Upper lobe of right lung (tissue), 1 donor: ENCODE measurements at regions not wholly inside any gene's neighbourhood (a gene's known extent, or its start where the extent isn't known, plus 50 kb on each side); places are given as distances from the start of the nearest gene placed in this dataset.

Experiments
- ATAC-seq: fragments of 200-7000 bp; cut with Tn5 transposase; one replicate; pipeline ENCODE4 v1.9.1; 2020; ENCODE audit warnings: mild to moderate bottlenecking, moderate library complexity
- DNase-seq: peaks from one replicate; pipeline ENCODE4 v3.0.0-alpha.2; 2020
- H3K27ac ChIP-seq: fragments of 200-600 bp; one replicate; pipeline ENCODE4 v1.8.0; 2022
- H3K27me3 ChIP-seq: fragments of 200-600 bp; one replicate; pipeline ENCODE4 v1.8.0; 2022; ENCODE audit warnings: mild to moderate bottlenecking
- H3K36me3 ChIP-seq: fragments of 200-600 bp; one replicate; pipeline ENCODE4 v1.8.0; 2022
- H3K4me1 ChIP-seq: fragments of 200-600 bp; one replicate; pipeline ENCODE4 v1.8.0; 2022
- H3K4me3 ChIP-seq: fragments of 200-600 bp; one replicate; pipeline ENCODE4 v1.8.0; 2022; ENCODE audit warnings: mild to moderate bottlenecking
- H3K9me3 ChIP-seq: fragments of 200-600 bp; one replicate; pipeline ENCODE4 v1.8.0; 2022
- CTCF ChIP-seq: fragments of 200-600 bp; IDR thresholded peaks from one replicate; pipeline ENCODE4 v1.8.0; 2022; ENCODE audit warnings: antibody characterized with exemption
- intact Hi-C: fragments of 100-400 bp; cut with DNase I; formaldehyde crosslinking; loops from one replicate; pipeline ENCODE4 v1.11.0; 2022
- donor health status: DM: no; HTN: yes; CAD: no; lungs with severe emphysema.

- H3K27me3 ChIP-seq: no peaks in the 10 kb centered on the region
- ATAC-seq (no peak), DNase-seq (no peak)
- H3K4me1 ChIP-seq: no peaks in the 10 kb centered on the region
- TF ChIP-seq CTCF: no peak
- no peaks in the 10 kb centered on the region for H3K9me3 ChIP-seq
- intact Hi-C loops: no loop called here
- no peak overlapping the region for H3K27ac ChIP-seq
- no peaks in the 10 kb centered on the region for H3K36me3 ChIP-seq
- H3K4me3 ChIP-seq: no peak overlapping the region
Measured at GRCh38 chr14:86088156-86088555, 558.2 kb downstream of the FLRT2 start.

GRCh38 chr14:86087377-86087776 lies 557.4 kb downstream of the FLRT2 start:
- no peak overlapping the region for H3K4me3 ChIP-seq
- intact Hi-C loops: no loop called here
- ATAC-seq: no peak
- no peak for DNase-seq
- H3K36me3 ChIP-seq: no peaks in the 10 kb centered on the region
- H3K9me3 ChIP-seq: no peaks in the 10 kb centered on the region
- no peak overlapping the region for H3K27ac ChIP-seq
- no peak for TF ChIP-seq CTCF
- no peaks in the 10 kb centered on the region for H3K4me1 ChIP-seq
- H3K27me3 ChIP-seq: no peaks in the 10 kb centered on the region

GRCh38 chr14:86086962-86087361 lies 557.0 kb downstream of the FLRT2 start:
- intact Hi-C loops: no loop called here

GRCh38 chr14:86084097-86084496 lies 554.2 kb downstream of the FLRT2 start:
- intact Hi-C loops: no loop called here
- Histone ChIP-seq H3K4me3 (no peak overlapping the region), H3K36me3 (no peaks in the 10 kb centered on the region), H3K27me3 (no peaks in the 10 kb centered on the region), H3K4me1 (no peaks in the 10 kb centered on the region), H3K27ac (no peak overlapping the region), H3K9me3 (no peaks in the 10 kb centered on the region)
- TF ChIP-seq CTCF: no peak
- DNase-seq (no peak), ATAC-seq (no peak)

More at GRCh38 chr14:86086962-86087361, 557.0 kb downstream of the FLRT2 start:
- Histone ChIP-seq H3K36me3 (no peaks in the 10 kb centered on the region), H3K27ac (no peak overlapping the region), H3K27me3 (no peaks in the 10 kb centered on the region), H3K9me3 (no peaks in the 10 kb centered on the region), H3K4me1 (no peaks in the 10 kb centered on the region), H3K4me3 (no peak overlapping the region)
- DNase-seq (no peak), ATAC-seq (no peak)
- TF ChIP-seq CTCF: no peak

GRCh38 chr14:86083616-86084015 lies 553.7 kb downstream of the FLRT2 start:
- no peak for DNase-seq
- no peak for TF ChIP-seq CTCF
- no peak overlapping the region for H3K4me3 ChIP-seq
- intact Hi-C loops: no loop called here
- H3K9me3 ChIP-seq: no peaks in the 10 kb centered on the region
- no peak overlapping the region for H3K27ac ChIP-seq
- H3K36me3 ChIP-seq: no peaks in the 10 kb centered on the region
- H3K4me1 ChIP-seq: no peaks in the 10 kb centered on the region
- no peak for ATAC-seq
- H3K27me3 ChIP-seq: no peaks in the 10 kb centered on the region

- intact Hi-C loops: no loop called here
- no peaks in the 10 kb centered on the region for H3K36me3 ChIP-seq
Measured at GRCh38 chr14:86072116-86072894, 542.4 kb downstream of the FLRT2 start.

More at GRCh38 chr14:86072116-86072894, 542.4 kb downstream of the FLRT2 start:
- Histone ChIP-seq H3K27ac (no peak overlapping the region), H3K4me3 (no peak overlapping the region), H3K9me3 (no peaks in the 10 kb centered on the region), H3K4me1 (no peaks in the 10 kb centered on the region), H3K27me3 (no peaks in the 10 kb centered on the region)
- no peak for TF ChIP-seq CTCF
- ATAC-seq: no peak
- DNase-seq: no peak
